Peyer's patch (tissue), 4 donors: ENCODE measurements at regions not wholly inside any gene's neighbourhood (a gene's known extent, or its start where the extent isn't known, plus 50 kb on each side); places are given as distances from the start of the nearest gene placed in this dataset.

Source experiments
- CTCF ChIP-seq, 6 experiments: fragments of 450-650 bp in 4 of 6; fragments of 200-600 bp in 2 of 6; sonication (generic) in 1 of 6; IDR thresholded peaks; one replicate each; pipeline ENCODE4 v1.5.1; 2017 to 2019; ENCODE audit warnings: antibody characterized with exemption in 6 of 6, mild to moderate bottlenecking in 3 of 6, moderate library complexity in 1 of 6
- POLR2A ChIP-seq, 2 donors: fragments of 450-650 bp; IDR thresholded peaks; one replicate each; pipeline ENCODE4 v1.5.1; 2017; ENCODE audit warnings: antibody characterized with exemption in 2 of 2, mild to moderate bottlenecking in 2 of 2, moderate library complexity in 2 of 2

- TF ChIP-seq CTCF (IDR thresholded peaks at IDR 0.05) (no peak), POLR2A (IDR thresholded peaks at IDR 0.05) (no peak)
Observed at GRCh38 chr3:182375916-182376315, 417.4 kb upstream of the ATP11B start.
